Psoas muscle (tissue), 7 donors: ENCODE measurements at regions not wholly inside any gene's neighbourhood (a gene's known extent, or its start where the extent isn't known, plus 50 kb on each side); places are given as distances from the start of the nearest gene placed in this dataset.

Experiments
- ATAC-seq, 4 donors: fragments of 200-7000 bp; cut with Tn5 transposase; one replicate each; pipeline ENCODE4 v1.9.1; 2020; ENCODE audit warnings: moderate library complexity in 3 of 4, mild to moderate bottlenecking in 2 of 4
- DNase-seq, 2 donors: peaks; one replicate each; pipeline ENCODE4 v3.0.0-alpha.2; 2020
- H3K27ac ChIP-seq: fragments of 200-600 bp; one replicate; pipeline ENCODE4 v1.8.0; 2022
- H3K27me3 ChIP-seq, 3 donors: fragments of 200-600 bp in 1 of 3; one replicate each; pipeline versions ENCODE4 v1.6.1 to v1.8.0; 2013 to 2022; ENCODE audit warnings: low read length in 2 of 3, mild to moderate bottlenecking in 2 of 3, moderate library complexity in 1 of 3; ENCODE audit not compliant: insufficient read depth in 3 of 3
- H3K36me3 ChIP-seq, 2 donors: fragments of 200-600 bp in 1 of 2; one replicate each; pipeline versions ENCODE4 v1.6.1 to v1.8.0; 2013 to 2022; ENCODE audit warnings: low read depth in 1 of 2, mild to moderate bottlenecking in 1 of 2, moderate library complexity in 1 of 2; ENCODE audit not compliant: insufficient read depth in 1 of 2
- H3K4me1 ChIP-seq: fragments of 200-600 bp; one replicate; pipeline ENCODE4 v1.8.0; 2022
- H3K4me3 ChIP-seq: fragments of 200-600 bp; one replicate; pipeline ENCODE4 v1.8.0; 2022; ENCODE audit warnings: mild to moderate bottlenecking
- H3K9me3 ChIP-seq: fragments of 200-600 bp; one replicate; pipeline ENCODE4 v1.8.0; 2022
- CTCF ChIP-seq: fragments of 200-600 bp; IDR thresholded peaks from one replicate; pipeline ENCODE4 v1.8.0; 2022; ENCODE audit warnings: antibody characterized with exemption
- WGBS, 3 donors: extraction: QIAGEN DNeasy Blood & Tissue Kit; methylation state at CpG; one replicate each; pipeline versions ENCODE4 v1.1.6 to v1.1.7; 2013; 5-methylcytosine and 5-hydroxymethylcytosine counted together
- intact Hi-C, 2 donors: fragments of 100-400 bp; cut with DNase I; formaldehyde crosslinking; loops; one replicate each; pipeline versions ENCODE4 v1.11.0 to v1.14.2; 2022
- donor health status: healthy with polysubstance abuse.
- donor health status: DM: no; HTN: no; CAD: no; lungs with moderate emphysema.
- donor health status: Bipolar disorder and iron deficiency.
- donor health status: healthy.
- donor health status: DM: yes; HTN: yes; CAD: no.
- donor health status: DM: no; HTN: no; CAD: no.
- donor health status: DM: yes; HTN: yes; CAD: no.

- Histone ChIP-seq H3K4me3 (no peak overlapping the region), H3K36me3 (no peaks in the 10 kb centered on the region), H3K9me3 (no peaks in the 10 kb centered on the region), H3K4me1 (no peaks in the 10 kb centered on the region), H3K27ac (no peak overlapping the region), H3K27me3 (peaks cover 0 to 4% (median 0%) of the 10 kb centered on the region in 3 donors)
- intact Hi-C loops, result no loop called here
- WGBS, 3 donors, result 70 to 78% (median 73%) methylated on average over 8 of the region's 8 CpGs
- no peak for DNase-seq
- ATAC-seq, result no peak
- TF ChIP-seq CTCF, result no peak
These were observed 59.6 kb downstream of the BARX1 start for GRCh38 chr9:93895535-93895934.

GRCh38 chr9:93894691-93895079 lies 60.5 kb downstream of the BARX1 start:
- Histone ChIP-seq H3K9me3 (no peaks in the 10 kb centered on the region), H3K4me3 (no peak overlapping the region), H3K4me1 (no peaks in the 10 kb centered on the region), H3K27me3 (peaks cover 0 to 4% (median 0%) of the 10 kb centered on the region in 3 donors), H3K27ac (no peak overlapping the region), H3K36me3 (no peaks in the 10 kb centered on the region)
- no peak for TF ChIP-seq CTCF
- intact Hi-C loops, result no loop called here
- WGBS, 3 donors, result 89 to 96% (median 91%) methylated on average over 6 of the region's 6 CpGs
- ATAC-seq, result no peak
- no peak for DNase-seq

- DNase-seq (peak in 1 of 2 donors; percentile 2), ATAC-seq (no peak)
- intact Hi-C loops, result no loop called here
- H3K36me3 ChIP-seq, result no peaks in the 10 kb centered on the region
- H3K27me3 ChIP-seq, result peaks cover 0 to 2% (median 0%) of the 10 kb centered on the region in 3 donors
- 37 to 47% (median 40%) methylated on average over 14 to 15 of the region's 15 CpGs for WGBS, 3 donors
- TF ChIP-seq CTCF, result no peak
- no peak overlapping the region for H3K27ac ChIP-seq
- no peaks in the 10 kb centered on the region for H3K4me1 ChIP-seq
- H3K9me3 ChIP-seq, result no peaks in the 10 kb centered on the region
- H3K4me3 ChIP-seq, result no peak overlapping the region
These were observed 61.1 kb downstream of the BARX1 start for GRCh38 chr9:93893899-93894690.

- no peak for ATAC-seq
- no peak for TF ChIP-seq CTCF
- Histone ChIP-seq H3K4me3 (no peak overlapping the region), H3K4me1 (no peaks in the 10 kb centered on the region), H3K36me3 (no peaks in the 10 kb centered on the region), H3K9me3 (no peaks in the 10 kb centered on the region), H3K27me3 (peaks cover 0 to 2% (median 2%) of the 10 kb centered on the region in 3 donors), H3K27ac (no peak overlapping the region)
- DNase-seq, result no peak
- intact Hi-C loops, result no loop called here
These were observed 62.0 kb downstream of the BARX1 start for GRCh38 chr9:93893194-93893593.

DNA sequence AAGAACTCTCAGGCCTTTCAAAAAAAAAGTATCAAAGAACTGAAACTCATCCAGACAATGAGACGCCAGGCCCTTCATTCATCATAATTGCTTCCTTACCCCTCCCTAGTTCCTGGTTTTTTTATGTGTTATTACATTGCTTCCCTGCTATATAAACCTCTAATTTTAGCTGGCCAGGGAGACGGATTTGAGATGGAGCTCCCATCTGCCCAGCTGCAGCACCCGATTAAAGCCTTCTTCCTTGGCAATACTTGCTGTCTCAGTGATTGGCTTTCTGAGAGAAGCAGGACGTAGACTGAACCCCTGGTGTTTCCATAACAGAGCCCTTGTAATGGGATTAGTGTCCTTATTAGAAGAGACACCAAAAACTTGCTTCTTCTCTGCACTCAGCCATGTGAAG lies 62.4 kb downstream of the BARX1 start:
- ATAC-seq (no peak), DNase-seq (no peak)
- 70 to 88% (median 86%) methylated on average over 4 of the region's 4 CpGs for WGBS, 3 donors
- no peaks in the 10 kb centered on the region for H3K36me3 ChIP-seq
- peaks cover 0 to 2% (median 2%) of the 10 kb centered on the region in 3 donors for H3K27me3 ChIP-seq
- intact Hi-C loops, result no loop called here
- H3K27ac ChIP-seq, result no peak overlapping the region
- no peaks in the 10 kb centered on the region for H3K9me3 ChIP-seq
- H3K4me3 ChIP-seq, result no peak overlapping the region
- no peak for TF ChIP-seq CTCF
- H3K4me1 ChIP-seq, result no peaks in the 10 kb centered on the region
